Colonic mucosa (tissue), 4 donors: ENCODE measurements at regions not wholly inside any gene's neighbourhood (a gene's known extent, or its start where the extent isn't known, plus 50 kb on each side); places are given as distances from the start of the nearest gene placed in this dataset.
"Not testable (repeated sequence)": the region's sequence is repeated elsewhere in the genome, so short reads cannot be mapped to it uniquely, and the experiment has no call there.

Experiments
- DNase-seq: peaks from one replicate; pipeline ENCODE4 v3.0.0-alpha.2; 2020
- H3K27ac ChIP-seq: fragments of 200-600 bp; one replicate; pipeline ENCODE4 v1.8.0; 2021
- H3K27me3 ChIP-seq: fragments of 200-600 bp; one replicate; pipeline ENCODE4 v1.8.0; 2021
- H3K36me3 ChIP-seq: fragments of 200-600 bp; one replicate; pipeline ENCODE4 v1.8.0; 2021
- H3K4me1 ChIP-seq: fragments of 200-600 bp; one replicate; pipeline ENCODE4 v1.8.0; 2021; ENCODE audit warnings: mild to moderate bottlenecking
- H3K4me3 ChIP-seq: fragments of 200-600 bp; one replicate; pipeline ENCODE4 v1.8.0; 2021
- H3K9ac ChIP-seq, 2 donors: one replicate each; pipeline ENCODE4 v1.7.0; 2013; ENCODE audit warnings: control low read depth in 2 of 2, low read depth in 2 of 2, low read length in 2 of 2
- H3K9me3 ChIP-seq: fragments of 200-600 bp; one replicate; pipeline ENCODE4 v1.8.0; 2021
- intact Hi-C: fragments of 100-400 bp; cut with DNase I; formaldehyde crosslinking; loops from one replicate; pipeline ENCODE4 v1.14.1; 2022
- TF ChIP-seq, protein P1 (sequence below): fragments of 200-600 bp; IDR thresholded peaks from one replicate; pipeline ENCODE4 v1.8.0; 2022; ENCODE audit warnings: antibody characterized with exemption, mild to moderate bottlenecking
- donor health status: healthy.
- donor health status: DM: no; HTN: no; CAD: no.
- donor health status: DM: no; HTN: no; CAD: no.

DNA sequence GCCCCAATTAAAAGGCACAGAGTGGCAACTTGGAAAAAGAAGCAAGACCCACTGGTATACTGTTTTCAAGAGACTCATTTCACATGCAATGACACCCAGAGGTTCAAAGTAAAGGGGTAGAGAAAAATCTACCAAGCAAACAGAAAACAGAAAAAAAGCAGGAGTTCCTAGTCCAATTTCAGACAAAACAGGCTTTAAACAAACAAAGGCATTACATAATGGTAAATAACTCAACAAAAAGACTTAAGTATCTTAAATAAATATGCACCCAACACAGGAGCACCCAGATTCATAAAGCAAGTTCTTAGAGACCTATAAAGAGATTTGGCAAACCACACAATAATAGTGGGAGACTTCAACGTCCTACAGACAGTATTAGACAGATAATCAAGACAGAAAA lies 215.8 kb downstream of the SLCO4C1 start:
- TF ChIP-seq, protein P1, sequence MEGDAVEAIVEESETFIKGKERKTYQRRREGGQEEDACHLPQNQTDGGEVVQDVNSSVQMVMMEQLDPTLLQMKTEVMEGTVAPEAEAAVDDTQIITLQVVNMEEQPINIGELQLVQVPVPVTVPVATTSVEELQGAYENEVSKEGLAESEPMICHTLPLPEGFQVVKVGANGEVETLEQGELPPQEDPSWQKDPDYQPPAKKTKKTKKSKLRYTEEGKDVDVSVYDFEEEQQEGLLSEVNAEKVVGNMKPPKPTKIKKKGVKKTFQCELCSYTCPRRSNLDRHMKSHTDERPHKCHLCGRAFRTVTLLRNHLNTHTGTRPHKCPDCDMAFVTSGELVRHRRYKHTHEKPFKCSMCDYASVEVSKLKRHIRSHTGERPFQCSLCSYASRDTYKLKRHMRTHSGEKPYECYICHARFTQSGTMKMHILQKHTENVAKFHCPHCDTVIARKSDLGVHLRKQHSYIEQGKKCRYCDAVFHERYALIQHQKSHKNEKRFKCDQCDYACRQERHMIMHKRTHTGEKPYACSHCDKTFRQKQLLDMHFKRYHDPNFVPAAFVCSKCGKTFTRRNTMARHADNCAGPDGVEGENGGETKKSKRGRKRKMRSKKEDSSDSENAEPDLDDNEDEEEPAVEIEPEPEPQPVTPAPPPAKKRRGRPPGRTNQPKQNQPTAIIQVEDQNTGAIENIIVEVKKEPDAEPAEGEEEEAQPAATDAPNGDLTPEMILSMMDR: no peak
- H3K9ac ChIP-seq: no peak overlapping the region
- H3K4me1 ChIP-seq: no peaks in the 10 kb centered on the region
- no peaks in the 10 kb centered on the region for H3K27me3 ChIP-seq
- no peak overlapping the region for H3K4me3 ChIP-seq
- H3K9me3 ChIP-seq: no peaks in the 10 kb centered on the region
- DNase-seq: no peak
- intact Hi-C loops: no loop called here
- H3K27ac ChIP-seq: no peak overlapping the region
- H3K36me3 ChIP-seq: no peaks in the 10 kb centered on the region

DNA sequence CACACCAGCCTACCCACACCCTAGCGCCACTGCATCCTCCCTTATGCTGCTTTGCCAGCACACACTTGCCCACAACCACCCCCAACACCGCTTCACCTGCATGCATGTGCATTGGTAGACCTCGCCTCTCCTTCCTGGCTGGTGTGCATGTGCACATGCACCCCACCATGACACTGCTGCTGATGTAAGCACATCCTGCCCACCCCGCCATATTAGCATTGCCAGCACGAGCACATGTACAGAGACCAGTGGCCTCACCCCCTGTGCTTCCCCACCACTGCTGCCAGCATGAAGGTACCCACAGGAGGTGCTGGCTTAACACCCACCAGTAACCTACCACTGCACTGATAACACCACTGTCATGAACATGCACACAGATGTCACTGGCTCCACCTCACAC lies 218.2 kb downstream of the SLCO4C1 start:
- intact Hi-C loops: no loop called here
- no peak for DNase-seq
- TF ChIP-seq, protein P1: no peak

DNA sequence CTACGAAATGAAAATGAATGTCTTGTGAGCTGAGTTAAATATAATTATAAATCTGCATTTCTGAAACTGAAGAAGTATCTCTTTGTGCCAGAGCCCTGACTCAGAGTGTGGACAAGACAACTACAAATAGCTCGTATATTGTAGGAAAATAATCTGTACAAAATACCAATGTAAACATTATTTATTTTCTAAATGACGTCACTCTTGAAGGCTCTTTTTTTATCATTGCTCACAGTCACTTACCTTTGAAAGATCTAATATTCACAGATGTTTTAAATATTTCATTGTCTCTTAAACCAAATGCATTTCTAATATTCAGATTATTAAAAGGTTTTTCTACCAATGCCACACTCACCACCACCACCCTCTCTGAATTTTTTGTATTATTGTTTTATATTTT lies 226.1 kb downstream of the SLCO4C1 start:
- Histone ChIP-seq H3K36me3 (no peaks in the 10 kb centered on the region), H3K4me3 (no peak overlapping the region), H3K9ac (no peak overlapping the region), H3K27me3 (no peaks in the 10 kb centered on the region), H3K4me1 (no peaks in the 10 kb centered on the region), H3K9me3 (no peaks in the 10 kb centered on the region), H3K27ac (no peak overlapping the region)
- DNase-seq: no peak
- intact Hi-C loops: no loop called here
- TF ChIP-seq, protein P1: no peak

More for the DNA sequence above, 218.2 kb downstream of the SLCO4C1 start:
- Histone ChIP-seq H3K27me3 (no peaks in the 10 kb centered on the region), H3K27ac (no peak overlapping the region), H3K9ac (no peak overlapping the region), H3K4me1 (no peaks in the 10 kb centered on the region), H3K36me3 (no peaks in the 10 kb centered on the region), H3K9me3 (no peaks in the 10 kb centered on the region), H3K4me3 (no peak overlapping the region)

DNA sequence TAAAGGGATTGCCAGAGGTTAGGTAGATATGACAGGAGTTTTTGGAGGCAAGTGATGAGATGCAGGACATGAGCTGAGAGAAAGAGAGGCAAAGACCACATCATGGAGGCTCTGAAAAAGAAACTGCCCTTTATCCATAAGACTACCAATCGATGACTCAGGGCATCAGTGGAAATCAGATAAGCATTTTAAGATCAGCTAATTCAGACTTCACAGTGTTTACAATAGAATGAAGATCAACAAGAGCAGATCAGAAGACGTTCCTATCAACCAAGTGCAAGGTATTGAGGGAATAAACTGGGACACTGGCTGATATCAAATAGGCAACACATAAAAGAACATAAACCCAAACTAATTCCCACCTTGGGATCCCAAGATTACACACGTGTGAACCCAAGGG lies 227.2 kb downstream of the SLCO4C1 start:
- no peak overlapping the region for H3K4me3 ChIP-seq
- no peak for DNase-seq

DNA sequence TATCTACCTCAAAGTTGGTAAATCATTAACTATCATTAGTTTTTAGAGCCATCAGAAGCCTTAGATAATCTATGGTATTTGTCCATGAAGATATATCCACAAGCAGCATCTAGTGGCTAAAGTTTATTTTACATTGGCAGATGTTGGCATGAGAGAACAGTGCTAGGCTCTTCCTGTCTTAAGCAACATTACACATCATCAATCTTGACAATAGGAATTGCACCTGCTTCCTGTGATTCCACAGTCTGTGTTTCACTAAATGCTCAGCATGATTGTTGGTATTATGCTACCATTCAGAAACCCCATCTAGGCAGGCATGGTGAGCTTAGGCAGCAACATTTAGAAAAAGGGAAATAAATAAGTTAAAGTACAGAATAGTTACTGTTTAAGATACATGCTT lies 246.6 kb downstream of the SLCO4C1 start:
- no peaks in the 10 kb centered on the region for H3K9me3 ChIP-seq
- H3K36me3 ChIP-seq: no peaks in the 10 kb centered on the region
- TF ChIP-seq, protein P1: no peak
- no peak overlapping the region for H3K9ac ChIP-seq
- no peaks in the 10 kb centered on the region for H3K4me1 ChIP-seq
- intact Hi-C loops: no loop called here
- H3K27ac ChIP-seq: no peak overlapping the region
- H3K27me3 ChIP-seq: no peaks in the 10 kb centered on the region
- DNase-seq: no peak
- H3K4me3 ChIP-seq: no peak overlapping the region

More for the DNA sequence above, 227.2 kb downstream of the SLCO4C1 start:
- TF ChIP-seq, protein P1: no peak
- no peak overlapping the region for H3K9ac ChIP-seq
- no peaks in the 10 kb centered on the region for H3K9me3 ChIP-seq
- H3K36me3 ChIP-seq: no peaks in the 10 kb centered on the region
- no peaks in the 10 kb centered on the region for H3K4me1 ChIP-seq
- H3K27ac ChIP-seq: no peak overlapping the region
- H3K27me3 ChIP-seq: no peaks in the 10 kb centered on the region
- intact Hi-C loops: no loop called here

DNA sequence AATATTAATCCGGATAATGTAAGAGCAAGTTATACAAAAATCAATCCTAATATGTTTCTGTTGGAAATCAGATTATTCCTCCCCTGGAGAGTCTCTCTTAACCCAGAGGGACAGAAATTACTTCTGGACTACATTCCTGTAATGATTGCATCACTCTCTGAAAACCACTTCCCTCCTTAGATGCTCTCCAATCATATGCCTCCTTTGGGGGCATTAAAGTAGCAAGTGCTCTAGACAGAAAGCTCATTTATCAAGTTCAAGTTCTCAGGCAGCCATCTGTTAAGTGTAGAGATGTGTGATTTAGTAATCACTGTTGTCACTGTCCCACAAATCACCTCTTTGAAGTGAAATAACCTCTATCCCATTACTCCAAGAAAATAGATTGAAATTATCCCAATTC lies 247.1 kb downstream of the SLCO4C1 start:
- Histone ChIP-seq H3K27ac (no peak overlapping the region), H3K36me3 (no peaks in the 10 kb centered on the region), H3K4me1 (no peaks in the 10 kb centered on the region), H3K27me3 (no peaks in the 10 kb centered on the region), H3K4me3 (no peak overlapping the region), H3K9ac (no peak overlapping the region), H3K9me3 (no peaks in the 10 kb centered on the region)
- intact Hi-C loops: no loop called here
- no peak for DNase-seq
- TF ChIP-seq, protein P1: no peak

DNA sequence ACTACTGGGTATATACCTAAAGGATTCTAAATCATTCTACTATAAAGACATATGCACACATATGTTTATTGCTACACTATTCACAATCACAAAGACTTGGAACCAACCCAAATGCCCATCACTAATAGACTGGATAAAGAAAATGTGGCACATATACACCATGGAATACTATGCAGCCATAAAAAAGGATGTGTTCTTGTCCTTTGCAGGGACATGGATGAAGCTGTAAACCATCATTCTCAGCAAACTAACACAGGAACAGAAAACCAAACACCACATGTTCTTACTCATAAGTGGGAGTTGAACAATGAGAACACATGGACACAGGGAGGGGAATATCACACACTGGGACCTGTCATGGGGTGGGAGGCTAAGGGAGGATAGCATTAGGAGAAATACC lies 249.0 kb downstream of the SLCO4C1 start:
- H3K27me3 ChIP-seq, H3K36me3 ChIP-seq, H3K9ac ChIP-seq, H3K27ac ChIP-seq, DNase-seq, H3K4me3 ChIP-seq, H3K4me1 ChIP-seq, H3K9me3 ChIP-seq, intact Hi-C loops: not testable (repeated sequence)
